Memory B cell (primary cell): ENCODE measurements at regions not wholly inside any gene's neighbourhood (a gene's known extent, or its start where the extent isn't known, plus 50 kb on each side); places are given as distances from the start of the nearest gene placed in this dataset.

Experiments
- ATAC-seq: fragments of 150-1000 bp; cut with Tn5 transposase; 2 replicates; pipeline ENCODE4 v1.10.0; 2021; ENCODE audit warnings: low read depth, mild to moderate bottlenecking, moderate library complexity
- DNase-seq, 2 donors: peaks; one replicate each; pipeline ENCODE4 v3.0.0; 2022; ENCODE audit warnings: low spot score in 2 of 2
- H3K27ac Mint-ChIP-seq: one replicate; pipeline ENCODE4 v1.8.0; 2022; ENCODE audit warnings: mild to moderate bottlenecking, moderate library complexity, mixed read lengths
- H3K27me3 Mint-ChIP-seq: one replicate; pipeline ENCODE4 v1.8.0; 2022; ENCODE audit warnings: mixed read lengths
- H3K36me3 Mint-ChIP-seq: one replicate; pipeline ENCODE4 v1.8.0; 2022; ENCODE audit warnings: mild to moderate bottlenecking, mixed read lengths
- H3K4me1 Mint-ChIP-seq: one replicate; pipeline ENCODE4 v1.8.0; 2022; ENCODE audit warnings: mixed read lengths
- H3K4me3 Mint-ChIP-seq: one replicate; pipeline ENCODE4 v1.8.0; 2022; ENCODE audit warnings: mild to moderate bottlenecking, moderate library complexity, mixed read lengths
- H3K9me3 Mint-ChIP-seq: one replicate; pipeline ENCODE4 v1.8.0; 2022; ENCODE audit warnings: mixed read lengths

GRCh38 chr9:13943176-13943575 is 370.8 kb downstream of the NFIB start:
- peaks cover 2% of the 10 kb centered on the region for H3K9me3 Mint-ChIP-seq
- no peaks in the 10 kb centered on the region for H3K4me1 Mint-ChIP-seq
- no peaks in the 10 kb centered on the region for H3K27me3 Mint-ChIP-seq
- H3K4me3 Mint-ChIP-seq = no peak overlapping the region
- H3K27ac Mint-ChIP-seq = no peak overlapping the region
- no peak for DNase-seq
- no peaks in the 10 kb centered on the region for H3K36me3 Mint-ChIP-seq
- ATAC-seq = no peak

DNA sequence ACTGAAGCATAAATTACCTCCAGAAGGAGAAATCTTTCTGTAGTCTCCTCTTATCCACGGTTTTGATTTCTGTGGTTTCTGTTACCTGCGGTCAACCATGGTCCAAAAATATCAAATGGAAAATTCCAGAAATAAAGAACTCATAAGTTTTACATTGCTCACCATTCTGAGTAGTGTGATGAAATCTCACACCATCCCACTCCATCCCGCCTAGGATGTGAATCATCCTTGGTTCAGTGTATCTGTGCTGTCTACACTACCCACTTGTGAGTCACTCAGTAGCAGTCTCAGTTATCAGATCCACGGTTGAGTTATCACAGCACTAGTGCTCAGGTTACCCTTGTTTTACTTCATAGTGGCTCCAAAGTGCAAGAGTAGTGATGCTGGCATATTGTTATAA is 371.2 kb downstream of the NFIB start:
- no peaks in the 10 kb centered on the region for H3K36me3 Mint-ChIP-seq
- no peak overlapping the region for H3K4me3 Mint-ChIP-seq
- H3K27me3 Mint-ChIP-seq = no peaks in the 10 kb centered on the region
- H3K27ac Mint-ChIP-seq = no peak overlapping the region
- no peak for ATAC-seq
- no peak for DNase-seq
- peaks cover 2% of the 10 kb centered on the region for H3K9me3 Mint-ChIP-seq
- no peaks in the 10 kb centered on the region for H3K4me1 Mint-ChIP-seq

GRCh38 chr9:13942201-13942600 is 371.7 kb downstream of the NFIB start:
- ATAC-seq (no peak), DNase-seq (no peak)
- Mint-ChIP-seq H3K4me3 (no peak overlapping the region), H3K27me3 (no peaks in the 10 kb centered on the region), H3K27ac (no peak overlapping the region), H3K9me3 (peaks cover 2% of the 10 kb centered on the region), H3K36me3 (no peaks in the 10 kb centered on the region), H3K4me1 (no peaks in the 10 kb centered on the region)

GRCh38 chr9:13941714-13942113 is 372.2 kb downstream of the NFIB start:
- peaks cover 2% of the 10 kb centered on the region for H3K9me3 Mint-ChIP-seq
- no peak for ATAC-seq
- H3K4me3 Mint-ChIP-seq = no peak overlapping the region
- H3K27ac Mint-ChIP-seq = no peak overlapping the region
- H3K27me3 Mint-ChIP-seq = no peaks in the 10 kb centered on the region
- no peak for DNase-seq
- H3K36me3 Mint-ChIP-seq = no peaks in the 10 kb centered on the region
- H3K4me1 Mint-ChIP-seq = no peaks in the 10 kb centered on the region

- no peak for DNase-seq
- Mint-ChIP-seq H3K27me3 (no peaks in the 10 kb centered on the region), H3K36me3 (no peaks in the 10 kb centered on the region), H3K27ac (no peak overlapping the region), H3K9me3 (peaks cover 2% of the 10 kb centered on the region), H3K4me1 (no peaks in the 10 kb centered on the region), H3K4me3 (no peak overlapping the region)
- no peak for ATAC-seq
These were observed 374.0 kb downstream of the NFIB start for GRCh38 chr9:13939701-13940490.

- no peak overlapping the region for H3K4me3 Mint-ChIP-seq
- no peak overlapping the region for H3K27ac Mint-ChIP-seq
- no peaks in the 10 kb centered on the region for H3K27me3 Mint-ChIP-seq
- ATAC-seq = no peak
- peaks cover 2% of the 10 kb centered on the region for H3K9me3 Mint-ChIP-seq
- no peaks in the 10 kb centered on the region for H3K36me3 Mint-ChIP-seq
- no peaks in the 10 kb centered on the region for H3K4me1 Mint-ChIP-seq
- no peak for DNase-seq
These were observed 374.8 kb downstream of the NFIB start for GRCh38 chr9:13939134-13939533.

GRCh38 chr9:13934416-13934815 is 379.5 kb downstream of the NFIB start:
- Mint-ChIP-seq H3K27ac (no peak overlapping the region), H3K4me3 (no peak overlapping the region), H3K4me1 (no peaks in the 10 kb centered on the region), H3K36me3 (no peaks in the 10 kb centered on the region), H3K9me3 (peaks cover 4% of the 10 kb centered on the region), H3K27me3 (no peaks in the 10 kb centered on the region)
- DNase-seq (no peak), ATAC-seq (no peak)

- no peak overlapping the region for H3K27ac Mint-ChIP-seq
- no peaks in the 10 kb centered on the region for H3K36me3 Mint-ChIP-seq
- peaks cover 4% of the 10 kb centered on the region for H3K9me3 Mint-ChIP-seq
- H3K4me1 Mint-ChIP-seq = no peaks in the 10 kb centered on the region
- H3K27me3 Mint-ChIP-seq = no peaks in the 10 kb centered on the region
- H3K4me3 Mint-ChIP-seq = no peak overlapping the region
- no peak for DNase-seq
- ATAC-seq = no peak
These were observed 380.7 kb downstream of the NFIB start for GRCh38 chr9:13933268-13933656.

DNA sequence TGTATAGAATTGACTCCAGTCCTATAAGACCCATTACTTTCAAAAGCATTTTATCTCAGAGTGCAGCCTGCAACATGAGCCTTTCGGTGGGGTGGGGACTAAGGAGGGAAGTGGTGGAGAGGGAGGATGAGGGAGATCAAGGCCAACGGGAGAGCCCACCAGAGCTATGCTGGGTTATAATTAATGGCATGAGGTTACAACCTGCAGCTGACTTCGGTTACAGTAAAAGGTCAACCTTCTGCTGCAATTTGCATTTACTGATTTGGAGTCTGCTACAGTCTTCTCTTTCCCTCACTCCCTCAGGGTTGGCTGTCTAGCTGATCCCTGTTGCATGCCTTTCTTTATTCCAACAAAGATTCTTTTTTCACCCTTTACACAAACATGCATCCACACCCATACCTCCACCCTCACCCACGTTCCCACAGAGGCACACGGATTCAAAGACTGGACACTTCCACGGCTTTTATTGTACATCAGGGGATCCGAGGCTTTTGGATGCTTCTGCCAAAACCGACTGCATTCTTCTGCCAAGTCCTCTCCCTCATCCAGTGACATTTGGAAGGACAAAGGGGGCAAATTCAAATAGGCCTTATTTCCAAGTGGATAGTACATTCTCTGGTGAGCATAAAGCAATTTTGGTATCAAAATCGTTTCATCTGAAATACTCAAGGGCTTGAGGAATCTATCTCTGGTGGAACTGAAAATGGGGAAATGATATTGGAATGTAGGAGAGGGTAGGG is 381.2 kb downstream of the NFIB start:
- Mint-ChIP-seq H3K36me3 (no peaks in the 10 kb centered on the region), H3K27me3 (no peaks in the 10 kb centered on the region), H3K4me3 (no peak overlapping the region), H3K4me1 (no peaks in the 10 kb centered on the region), H3K27ac (no peak overlapping the region), H3K9me3 (peaks cover 4% of the 10 kb centered on the region)
- ATAC-seq = no peak
- DNase-seq = no peak

DNA sequence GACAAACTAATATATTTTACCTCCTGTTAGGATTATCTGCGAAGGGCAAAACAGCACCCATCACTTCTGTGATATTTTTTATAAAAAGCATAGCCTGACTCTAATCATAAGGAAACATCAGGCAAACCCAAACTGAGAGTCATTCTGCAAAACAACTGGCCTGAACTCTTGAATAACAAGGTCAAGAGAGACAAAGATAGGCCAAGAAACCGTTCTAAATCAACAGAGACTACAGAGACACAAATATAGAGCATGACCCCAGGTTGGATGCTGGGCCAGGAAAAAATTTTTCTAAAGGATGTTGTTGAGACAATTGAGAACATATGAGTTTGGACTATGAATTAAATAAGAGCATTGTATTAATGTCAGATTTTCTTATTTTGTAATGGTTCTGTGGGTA is 384.9 kb downstream of the NFIB start:
- no peak overlapping the region for H3K4me3 Mint-ChIP-seq
- H3K9me3 Mint-ChIP-seq = peaks cover 6% of the 10 kb centered on the region
- H3K4me1 Mint-ChIP-seq = no peaks in the 10 kb centered on the region
- DNase-seq (no peak), ATAC-seq (no peak)
- no peaks in the 10 kb centered on the region for H3K27me3 Mint-ChIP-seq
- no peak overlapping the region for H3K27ac Mint-ChIP-seq
- no peaks in the 10 kb centered on the region for H3K36me3 Mint-ChIP-seq

DNA sequence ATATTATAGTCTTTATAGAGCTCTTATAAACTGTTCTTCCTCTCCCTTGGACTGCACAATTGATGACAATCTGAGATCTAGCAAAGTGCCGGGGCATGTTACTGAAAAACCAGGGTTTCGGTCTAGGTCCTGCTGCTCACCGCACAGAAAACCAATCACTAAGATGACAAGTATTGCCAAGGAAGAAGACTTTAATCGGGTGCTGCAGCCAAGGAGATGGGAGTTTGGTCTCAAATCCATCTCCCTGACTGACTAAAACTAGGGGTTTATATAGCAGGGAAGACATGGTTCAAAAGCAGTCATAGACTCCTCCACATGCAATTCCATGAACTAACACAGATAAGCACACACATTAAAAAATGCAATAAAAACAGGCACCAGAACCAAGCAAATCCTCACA is 390.6 kb downstream of the NFIB start:
- H3K4me3 Mint-ChIP-seq = no peak overlapping the region
- no peaks in the 10 kb centered on the region for H3K27me3 Mint-ChIP-seq
- no peak overlapping the region for H3K27ac Mint-ChIP-seq
- ATAC-seq (no peak), DNase-seq (no peak)
- H3K36me3 Mint-ChIP-seq = no peaks in the 10 kb centered on the region
- H3K9me3 Mint-ChIP-seq = peaks cover 2% of the 10 kb centered on the region
- H3K4me1 Mint-ChIP-seq = no peaks in the 10 kb centered on the region

- no peak overlapping the region for H3K27ac Mint-ChIP-seq
- DNase-seq = no peak
- no peaks in the 10 kb centered on the region for H3K36me3 Mint-ChIP-seq
- no peaks in the 10 kb centered on the region for H3K4me1 Mint-ChIP-seq
- H3K4me3 Mint-ChIP-seq = no peak overlapping the region
- H3K9me3 Mint-ChIP-seq = peaks cover 3% of the 10 kb centered on the region
- no peak for ATAC-seq
- no peaks in the 10 kb centered on the region for H3K27me3 Mint-ChIP-seq
These were observed 393.4 kb downstream of the NFIB start for GRCh38 chr9:13920557-13920956.

DNA sequence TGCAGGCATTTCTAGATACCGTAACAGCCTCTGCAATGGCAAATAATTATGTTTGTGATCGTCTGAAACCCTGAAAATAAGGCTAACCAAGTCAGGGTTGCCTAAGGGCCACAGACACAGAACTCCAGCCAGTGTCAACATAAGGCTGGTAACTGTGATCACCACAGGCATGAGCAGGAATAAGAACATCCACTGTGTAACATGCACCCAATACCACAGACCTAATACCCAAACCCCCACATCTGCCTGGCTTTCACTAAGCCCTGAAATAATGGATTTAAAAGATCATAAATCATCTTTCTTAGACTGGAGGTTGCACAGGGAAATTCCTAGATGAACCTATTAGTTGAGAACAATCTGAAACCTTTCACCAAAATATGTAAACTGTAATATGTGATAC is 394.5 kb downstream of the NFIB start:
- no peak for ATAC-seq
- Mint-ChIP-seq H3K27ac (no peak overlapping the region), H3K9me3 (peaks cover 3% of the 10 kb centered on the region), H3K4me1 (no peaks in the 10 kb centered on the region), H3K36me3 (no peaks in the 10 kb centered on the region), H3K4me3 (no peak overlapping the region), H3K27me3 (no peaks in the 10 kb centered on the region)
- DNase-seq = no peak

GRCh38 chr9:13917534-13917933 is 396.4 kb downstream of the NFIB start:
- no peak for ATAC-seq
- no peak overlapping the region for H3K4me3 Mint-ChIP-seq
- H3K36me3 Mint-ChIP-seq = no peaks in the 10 kb centered on the region
- no peaks in the 10 kb centered on the region for H3K27me3 Mint-ChIP-seq
- H3K4me1 Mint-ChIP-seq = no peaks in the 10 kb centered on the region
- peaks cover 4% of the 10 kb centered on the region for H3K9me3 Mint-ChIP-seq
- no peak for DNase-seq
- no peak overlapping the region for H3K27ac Mint-ChIP-seq
